Retinal pigment epithelial cell (primary cell): ENCODE measurements at regions not wholly inside any gene's neighbourhood (a gene's known extent, or its start where the extent isn't known, plus 50 kb on each side); places are given as distances from the start of the nearest gene placed in this dataset.

Experiments used
- DNase-seq: peaks from one replicate; pipeline ENCODE4 v3.0.0-alpha.2; 2010; ENCODE audit warnings: low read depth
- H3K4me3 ChIP-seq: 2 replicates; pipeline ENCODE4 v1.5.1; 2011; ENCODE audit warnings: mild to moderate bottlenecking, low read length, control low read depth, moderate library complexity
- CTCF ChIP-seq: conservative IDR thresholded peaks from 2 replicates; pipeline ENCODE4 v1.5.1; 2011; ENCODE audit warnings: low read depth, low read length, control low read depth, inconsistent platforms

- H3K4me3 ChIP-seq = no peak overlapping the region
- no peak for TF ChIP-seq CTCF
- no peak for DNase-seq
Measured at GRCh38 chr4:156672492-156673305, 298.9 kb downstream of the PDGFC start.

DNA sequence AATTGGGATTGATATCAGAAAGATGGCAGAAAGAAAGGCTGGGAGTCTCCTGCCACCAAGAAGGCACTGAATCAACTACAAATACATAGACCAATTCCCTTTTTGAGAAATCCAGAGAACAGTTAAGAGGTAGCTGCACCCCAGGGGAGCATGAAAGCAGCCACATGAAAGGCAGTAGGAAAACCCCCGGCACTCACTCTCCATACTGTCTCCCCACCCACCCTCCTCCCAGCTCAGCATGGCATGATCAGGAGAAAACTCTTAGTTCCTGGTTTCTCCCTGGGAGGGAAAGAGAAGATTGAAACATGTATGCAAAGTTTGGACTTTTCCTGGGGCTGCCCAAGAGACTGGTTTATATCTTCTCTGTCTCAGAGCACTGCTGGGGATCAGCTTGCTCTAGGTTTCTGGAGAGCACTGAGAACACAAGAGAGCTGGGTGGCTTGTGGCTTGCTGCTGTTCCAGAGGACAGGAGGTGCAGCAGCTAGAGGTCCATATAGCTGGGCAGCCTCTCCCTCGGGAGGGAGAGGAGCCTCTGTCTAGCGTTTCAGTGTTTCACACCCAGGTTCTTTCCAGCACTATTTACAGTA is 305.7 kb downstream of the PDGFC start:
- no peak for DNase-seq
- H3K4me3 ChIP-seq = no peak overlapping the region
- TF ChIP-seq CTCF = no peak

DNA sequence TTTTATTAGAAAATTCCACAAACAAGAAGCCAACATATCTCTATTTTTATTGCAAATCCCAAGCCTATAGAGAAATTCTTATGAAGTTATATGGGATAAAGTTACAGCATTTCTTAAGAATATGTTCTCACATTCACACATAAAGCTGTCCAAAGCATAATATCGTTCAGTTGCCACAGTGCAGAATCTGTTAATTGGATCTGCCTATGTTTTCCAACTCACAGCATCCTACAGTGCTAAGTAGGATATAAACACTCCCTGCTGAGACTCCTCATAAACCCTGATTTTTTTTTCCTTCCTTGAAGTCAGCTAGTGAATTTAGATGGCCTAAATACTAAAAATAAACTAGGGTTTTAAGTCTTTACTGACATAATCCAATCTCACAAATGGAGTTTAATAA is 307.9 kb downstream of the PDGFC start:
- TF ChIP-seq CTCF = no peak
- H3K4me3 ChIP-seq = no peak overlapping the region
- no peak for DNase-seq

- H3K4me3 ChIP-seq = no peak overlapping the region
- no peak for TF ChIP-seq CTCF
- no peak for DNase-seq
Measured at GRCh38 chr4:156662921-156663320, 308.7 kb downstream of the PDGFC start.

- DNase-seq = no peak
- no peak overlapping the region for H3K4me3 ChIP-seq
- TF ChIP-seq CTCF = no peak
Measured at GRCh38 chr4:156661555-156661954, 310.0 kb downstream of the PDGFC start.

- DNase-seq = no peak
- TF ChIP-seq CTCF = no peak
- no peak overlapping the region for H3K4me3 ChIP-seq
Measured at GRCh38 chr4:156660465-156660864, 311.1 kb downstream of the PDGFC start.

DNA sequence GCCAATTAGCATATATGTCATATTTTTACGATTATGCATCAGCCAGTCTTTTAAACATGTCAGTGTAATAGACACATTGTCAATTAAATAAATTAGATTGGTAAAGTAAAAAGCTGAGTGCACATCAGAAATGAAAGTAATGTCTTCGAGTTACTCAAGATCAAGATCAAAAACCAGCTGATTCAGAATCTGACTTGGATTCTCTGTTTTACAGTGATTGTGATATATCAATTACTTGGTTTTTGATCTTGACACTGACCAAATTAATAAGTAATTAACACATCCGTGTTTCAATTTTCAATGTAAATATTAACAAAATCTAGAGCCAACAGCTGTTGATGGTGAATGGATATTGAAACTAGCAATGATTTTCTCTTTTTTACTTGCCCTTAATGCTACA is 311.6 kb downstream of the PDGFC start:
- no peak for DNase-seq
- no peak for TF ChIP-seq CTCF
- no peak overlapping the region for H3K4me3 ChIP-seq
